HG03521 (cell line): ENCODE measurements at regions not wholly inside any gene's neighbourhood (a gene's known extent, or its start where the extent isn't known, plus 50 kb on each side); places are given as distances from the start of the nearest gene placed in this dataset.

Source experiments
- ATAC-seq: cut with Tn5 transposase; IDR thresholded peaks from one replicate; pipeline ENCODE4 v1.9.1; 2021; ENCODE audit warnings: mild to moderate bottlenecking, moderate library complexity; ENCODE audit not compliant: unreplicated experiment

GRCh38 chr18:78601349-78601748 lies 378.3 kb upstream of the SALL3 start:
- no peak for ATAC-seq

GRCh38 chr18:78601923-78602322 lies 377.7 kb upstream of the SALL3 start:
- no peak for ATAC-seq

- no peak for ATAC-seq
These were observed 377.2 kb upstream of the SALL3 start for GRCh38 chr18:78602430-78602829.

GRCh38 chr18:78603102-78603983 lies 376.3 kb upstream of the SALL3 start:
- ATAC-seq = no peak

GRCh38 chr18:78605255-78605654 lies 374.4 kb upstream of the SALL3 start:
- no peak for ATAC-seq

- no peak for ATAC-seq
These were observed 372.4 kb upstream of the SALL3 start for GRCh38 chr18:78607221-78607620.

GRCh38 chr18:78607784-78608183 lies 371.8 kb upstream of the SALL3 start:
- no peak for ATAC-seq

- no peak for ATAC-seq
These were observed 369.4 kb upstream of the SALL3 start for GRCh38 chr18:78610179-78610578.

- ATAC-seq = no peak
These were observed 368.3 kb upstream of the SALL3 start for GRCh38 chr18:78611201-78611800.

GRCh38 chr18:78611869-78612268 lies 367.7 kb upstream of the SALL3 start:
- no peak for ATAC-seq

GRCh38 chr18:78612318-78612717 lies 367.3 kb upstream of the SALL3 start:
- no peak for ATAC-seq

GRCh38 chr18:78612801-78613200 lies 366.8 kb upstream of the SALL3 start:
- no peak for ATAC-seq

GRCh38 chr18:78618726-78619125 lies 360.9 kb upstream of the SALL3 start:
- no peak for ATAC-seq

- no peak for ATAC-seq
These were observed 359.8 kb upstream of the SALL3 start for GRCh38 chr18:78619854-78620253.

- no peak for ATAC-seq
These were observed 359.3 kb upstream of the SALL3 start for GRCh38 chr18:78620326-78620725.

GRCh38 chr18:78621141-78621755 lies 358.4 kb upstream of the SALL3 start:
- no peak for ATAC-seq

- ATAC-seq = no peak
These were observed 357.2 kb upstream of the SALL3 start for GRCh38 chr18:78622251-78622906.

GRCh38 chr18:78622907-78623541 lies 356.6 kb upstream of the SALL3 start:
- ATAC-seq = no peak

- ATAC-seq = no peak
These were observed 354.9 kb upstream of the SALL3 start for GRCh38 chr18:78624646-78625279.

GRCh38 chr18:78625847-78626246 lies 353.8 kb upstream of the SALL3 start:
- ATAC-seq = no peak
